Breast epithelium (tissue), 3 donors: ENCODE measurements at regions not wholly inside any gene's neighbourhood (a gene's known extent, or its start where the extent isn't known, plus 50 kb on each side); places are given as distances from the start of the nearest gene placed in this dataset.

ENCODE experiments used
- CTCF ChIP-seq, 3 donors: fragments of 450-650 bp; IDR thresholded peaks; one replicate each; pipeline ENCODE4 v1.5.1; 2016 to 2017; ENCODE audit warnings: antibody characterized with exemption in 3 of 3, mild to moderate bottlenecking in 3 of 3, moderate library complexity in 3 of 3
- POLR2A ChIP-seq: fragments of 450-650 bp; IDR thresholded peaks from one replicate; pipeline ENCODE4 v1.6.1; 2016; ENCODE audit warnings: antibody characterized with exemption, mild to moderate bottlenecking, moderate library complexity
- POLR2AphosphoS5 ChIP-seq, 3 donors: sonication (generic); formaldehyde crosslinking; IDR thresholded peaks; one replicate each; pipeline ENCODE4 v1.6.1; 2017; ENCODE audit warnings: antibody characterized with exemption in 3 of 3

GRCh38 chr17:72409405-72410002 is 288.7 kb downstream of the SOX9 start:
- TF ChIP-seq CTCF (IDR thresholded peaks at IDR 0.05), result no peak
- no peak for TF ChIP-seq POLR2A
- no peak for TF ChIP-seq POLR2AphosphoS5 (IDR thresholded peaks at IDR 0.05)
